HL-60 (cell line): ENCODE measurements at regions not wholly inside any gene's neighbourhood (a gene's known extent, or its start where the extent isn't known, plus 50 kb on each side); places are given as distances from the start of the nearest gene placed in this dataset.

Experiments
- DNase-seq, 2 experiments: peaks; one replicate each; pipeline ENCODE4 v3.0.0-alpha.2; 2010 to 2020; ENCODE audit warnings: low read depth in 1 of 2, low spot score in 1 of 2
- H3K27ac ChIP-seq: fragments of 250-450 bp; sonication (Bioruptor Pico); replicated peaks from 2 replicates; pipeline ENCODE4 v1.5.1; 2020; ENCODE audit warnings: mild to moderate bottlenecking, moderate library complexity
- H3K27me3 ChIP-seq: fragments of 250-450 bp; sonication (Bioruptor Pico); 2 replicates; pipeline ENCODE4 v1.5.1; 2021; ENCODE audit warnings: mild to moderate bottlenecking, moderate library complexity; ENCODE audit not compliant: insufficient read depth, poor library complexity, severe bottlenecking
- H3K4me3 ChIP-seq: replicated peaks from 2 replicates; pipeline ENCODE4 v1.5.1; 2011; ENCODE audit warnings: mild to moderate bottlenecking, control low read depth, low read length; ENCODE audit not compliant: insufficient read depth
- CTCF ChIP-seq: IDR thresholded peaks from one replicate; pipeline ENCODE4 v1.5.1; 2011; ENCODE audit warnings: low read length, control low read depth, inconsistent platforms; ENCODE audit not compliant: insufficient read depth
- GABPA ChIP-seq: IDR thresholded peaks from 2 replicates; pipeline ENCODE4 v1.6.1; 2012; ENCODE audit warnings: low read depth
- POLR2AphosphoS5 ChIP-seq: IDR thresholded peaks from 2 replicates; pipeline ENCODE4 v1.6.1; 2012; ENCODE audit warnings: low read depth
- REST ChIP-seq: IDR thresholded peaks from 2 replicates; pipeline ENCODE4 v1.6.1; 2012; ENCODE audit warnings: low read depth; ENCODE audit not compliant: insufficient replicate concordance
- SPI1 ChIP-seq: IDR thresholded peaks from 2 replicates; pipeline ENCODE4 v1.6.1; 2012; ENCODE audit warnings: low read depth, mild to moderate bottlenecking, borderline replicate concordance

DNA sequence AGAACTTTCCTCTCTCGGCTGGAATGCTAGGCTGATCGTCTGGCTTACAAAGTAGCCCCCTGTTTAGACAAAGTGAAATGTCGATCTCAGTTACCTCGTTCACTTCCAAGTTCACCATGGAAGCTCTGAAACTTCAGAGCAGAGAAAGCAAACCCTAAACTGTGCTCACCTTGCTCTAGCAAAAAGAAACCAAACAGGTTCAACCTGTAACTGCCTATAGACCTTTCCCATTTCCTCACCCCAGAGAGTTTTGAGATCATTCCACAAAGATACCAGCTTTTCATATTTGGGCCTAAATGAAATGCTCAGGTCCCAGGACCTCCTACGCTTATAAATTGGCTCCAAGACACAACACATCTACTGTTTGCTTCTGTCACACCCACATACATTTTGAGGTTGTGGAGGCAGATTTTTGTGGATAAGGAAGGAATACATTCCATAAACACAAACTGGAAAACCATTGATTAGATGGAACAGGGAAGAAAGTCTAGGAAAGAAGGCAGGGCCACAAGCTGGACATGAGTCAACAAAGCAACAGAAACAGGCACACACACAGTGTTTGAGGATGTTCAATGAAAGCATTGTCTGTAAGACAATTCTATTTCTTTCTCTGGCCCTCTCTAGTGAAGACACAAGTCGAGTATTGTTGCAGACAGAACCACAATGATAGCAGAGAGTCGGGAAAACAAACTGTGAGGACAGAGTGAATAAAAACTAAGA lies 52.8 kb upstream of the TGIF1 start:
- no peak for TF ChIP-seq CTCF
- no peak for TF ChIP-seq SPI1
- no peak for TF ChIP-seq GABPA
- no peak for TF ChIP-seq POLR2AphosphoS5
- no peak for TF ChIP-seq REST
- no peak overlapping the region for H3K27ac ChIP-seq

GRCh38 chr18:3397786-3398185 lies 52.2 kb upstream of the TGIF1 start:
- TF ChIP-seq POLR2AphosphoS5: no peak
- TF ChIP-seq CTCF: no peak
- TF ChIP-seq GABPA: no peak
- no peak for TF ChIP-seq SPI1
- no peak for TF ChIP-seq REST
- no peak overlapping the region for H3K4me3 ChIP-seq
- no peak for DNase-seq
- H3K27ac ChIP-seq: no peak overlapping the region
- no peaks in the 10 kb centered on the region for H3K27me3 ChIP-seq

More for the DNA sequence above, 52.8 kb upstream of the TGIF1 start:
- no peak for DNase-seq
- no peaks in the 10 kb centered on the region for H3K27me3 ChIP-seq
- no peak overlapping the region for H3K4me3 ChIP-seq
